HG02759 (cell line): ENCODE measurements at regions not wholly inside any gene's neighbourhood (a gene's known extent, or its start where the extent isn't known, plus 50 kb on each side); places are given as distances from the start of the nearest gene placed in this dataset.
"Not testable (repeated sequence)": the region's sequence is repeated elsewhere in the genome, so short reads cannot be mapped to it uniquely, and the experiment has no call there.

Source experiments
- ATAC-seq: cut with Tn5 transposase; IDR thresholded peaks from one replicate; pipeline ENCODE4 v1.9.1; 2021; ENCODE audit warnings: mild to moderate bottlenecking, moderate library complexity; ENCODE audit not compliant: unreplicated experiment

GRCh38 chr3:6351752-6352151 lies 509.2 kb upstream of the GRM7 start:
- ATAC-seq, result no peak

GRCh38 chr3:6354653-6355052 lies 506.3 kb upstream of the GRM7 start:
- no peak for ATAC-seq

- ATAC-seq, result no peak
Measured at GRCh38 chr3:6362406-6362805, 498.5 kb upstream of the GRM7 start.

- no peak for ATAC-seq
Measured at GRCh38 chr3:6367171-6367570, 493.7 kb upstream of the GRM7 start.

- no peak for ATAC-seq
Measured at GRCh38 chr3:6392123-6392522, 468.8 kb upstream of the GRM7 start.

GRCh38 chr3:6394944-6395343 lies 466.0 kb upstream of the GRM7 start:
- no peak for ATAC-seq

- ATAC-seq, result no peak
Measured at GRCh38 chr3:6396631-6397030, 464.3 kb upstream of the GRM7 start.

GRCh38 chr3:6402666-6403065 lies 458.2 kb upstream of the GRM7 start:
- ATAC-seq, result not testable (repeated sequence)

GRCh38 chr3:6406923-6407322 lies 454.0 kb upstream of the GRM7 start:
- ATAC-seq, result not testable (repeated sequence)

GRCh38 chr3:6416049-6416661 lies 444.8 kb upstream of the GRM7 start:
- no peak for ATAC-seq

- ATAC-seq, result no peak
Measured at GRCh38 chr3:6417174-6417573, 443.7 kb upstream of the GRM7 start.

- ATAC-seq, result no peak
Measured at GRCh38 chr3:6418485-6418884, 442.4 kb upstream of the GRM7 start.

GRCh38 chr3:6421666-6422445 lies 439.1 kb upstream of the GRM7 start:
- ATAC-seq, result no peak

GRCh38 chr3:6425289-6425820 lies 435.6 kb upstream of the GRM7 start:
- no peak for ATAC-seq

GRCh38 chr3:6428276-6428675 lies 432.6 kb upstream of the GRM7 start:
- not testable (repeated sequence) for ATAC-seq

- no peak for ATAC-seq
Measured at GRCh38 chr3:6435951-6436350, 425.0 kb upstream of the GRM7 start.

GRCh38 chr3:6437631-6438030 lies 423.3 kb upstream of the GRM7 start:
- no peak for ATAC-seq

GRCh38 chr3:6438031-6438430 lies 422.9 kb upstream of the GRM7 start:
- no peak for ATAC-seq

GRCh38 chr3:6439226-6439625 lies 421.7 kb upstream of the GRM7 start:
- ATAC-seq, result no peak

GRCh38 chr3:6439824-6440223 lies 421.1 kb upstream of the GRM7 start:
- ATAC-seq, result no peak

GRCh38 chr3:6444888-6445658 lies 415.8 kb upstream of the GRM7 start:
- ATAC-seq, result no peak
